ENCODE measurements at regions not wholly inside any gene's neighbourhood (a gene's known extent, or its start where the extent isn't known, plus 50 kb on each side); places are given as distances from the start of the nearest gene placed in this dataset.

DNA sequence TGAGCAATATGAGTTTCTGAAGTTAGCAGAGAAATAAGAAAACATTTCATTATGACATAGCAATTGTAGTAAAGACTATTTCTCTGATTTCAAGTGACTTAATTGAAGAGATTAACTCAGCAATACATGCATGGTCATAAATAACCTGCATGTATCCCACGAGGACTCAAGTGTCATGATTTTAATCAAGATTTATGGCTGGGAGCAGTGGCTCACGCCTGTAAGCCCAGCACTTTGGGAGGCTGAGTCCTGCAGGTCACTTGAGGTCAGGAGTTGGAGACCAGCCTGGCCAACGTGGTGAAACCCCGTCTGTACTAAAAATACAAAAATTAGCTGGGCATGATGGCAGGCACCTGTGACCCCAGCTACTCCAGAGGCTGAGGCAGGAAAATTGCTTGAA, 311.9 kb upstream of the PLD5 start:
- no peaks in the 10 kb centered on the region for H3K79me2 ChIP-seq (ENCODE audit: control insufficient read depth, insufficient read depth, low read length)
- H3K36me3 ChIP-seq (ENCODE audit: control insufficient read depth, insufficient read depth, low read length) = no peaks in the 10 kb centered on the region
- H2AFZ ChIP-seq (ENCODE audit: low read length) = no peak overlapping the region
- no peaks in the 10 kb centered on the region for H3K9me3 ChIP-seq (ENCODE audit: control insufficient read depth, insufficient read depth, low read depth, low read length)
- no peak overlapping the region for H3K27ac ChIP-seq (ENCODE audit: insufficient read depth, low read length)
- H3K4me1 ChIP-seq (ENCODE audit: control insufficient read depth, extremely low read depth, insufficient read depth, low read length) = no peaks in the 10 kb centered on the region
- TF ChIP-seq, protein P1, sequence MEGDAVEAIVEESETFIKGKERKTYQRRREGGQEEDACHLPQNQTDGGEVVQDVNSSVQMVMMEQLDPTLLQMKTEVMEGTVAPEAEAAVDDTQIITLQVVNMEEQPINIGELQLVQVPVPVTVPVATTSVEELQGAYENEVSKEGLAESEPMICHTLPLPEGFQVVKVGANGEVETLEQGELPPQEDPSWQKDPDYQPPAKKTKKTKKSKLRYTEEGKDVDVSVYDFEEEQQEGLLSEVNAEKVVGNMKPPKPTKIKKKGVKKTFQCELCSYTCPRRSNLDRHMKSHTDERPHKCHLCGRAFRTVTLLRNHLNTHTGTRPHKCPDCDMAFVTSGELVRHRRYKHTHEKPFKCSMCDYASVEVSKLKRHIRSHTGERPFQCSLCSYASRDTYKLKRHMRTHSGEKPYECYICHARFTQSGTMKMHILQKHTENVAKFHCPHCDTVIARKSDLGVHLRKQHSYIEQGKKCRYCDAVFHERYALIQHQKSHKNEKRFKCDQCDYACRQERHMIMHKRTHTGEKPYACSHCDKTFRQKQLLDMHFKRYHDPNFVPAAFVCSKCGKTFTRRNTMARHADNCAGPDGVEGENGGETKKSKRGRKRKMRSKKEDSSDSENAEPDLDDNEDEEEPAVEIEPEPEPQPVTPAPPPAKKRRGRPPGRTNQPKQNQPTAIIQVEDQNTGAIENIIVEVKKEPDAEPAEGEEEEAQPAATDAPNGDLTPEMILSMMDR (conservative IDR thresholded peaks at IDR 0.05 in 1 of 2, IDR thresholded peaks at IDR 0.05 in 1 of 2; ENCODE audit: low read depth in 1 of 2, low read length in 2 of 2) = no peak
- TF ChIP-seq EZH2 (IDR thresholded peaks at IDR 0.05; ENCODE audit: low read length, missing control alignments) = no peak
- no peak overlapping the region for H3K4me2 ChIP-seq (ENCODE audit: extremely low read depth, insufficient read depth, low read length)
- no peaks in the 10 kb centered on the region for H4K20me1 ChIP-seq (ENCODE audit: control insufficient read depth, extremely low read depth, insufficient read depth, low read length)
- no peak overlapping the region for H3K9ac ChIP-seq (ENCODE audit: insufficient read depth, low read length)
- no peak overlapping the region for H3K4me3 ChIP-seq (replicated peaks in 1 of 4; ENCODE audit: control extremely low read depth in 1 of 4, insufficient read depth in 1 of 4, low read depth in 3 of 4, low read length in 4 of 4)
- no peak for DNase-seq (ENCODE audit: low read depth in 2 of 2)
- H3K27me3 ChIP-seq (ENCODE audit: control insufficient read depth, insufficient read depth, low read length) = no peaks in the 10 kb centered on the region

DNA sequence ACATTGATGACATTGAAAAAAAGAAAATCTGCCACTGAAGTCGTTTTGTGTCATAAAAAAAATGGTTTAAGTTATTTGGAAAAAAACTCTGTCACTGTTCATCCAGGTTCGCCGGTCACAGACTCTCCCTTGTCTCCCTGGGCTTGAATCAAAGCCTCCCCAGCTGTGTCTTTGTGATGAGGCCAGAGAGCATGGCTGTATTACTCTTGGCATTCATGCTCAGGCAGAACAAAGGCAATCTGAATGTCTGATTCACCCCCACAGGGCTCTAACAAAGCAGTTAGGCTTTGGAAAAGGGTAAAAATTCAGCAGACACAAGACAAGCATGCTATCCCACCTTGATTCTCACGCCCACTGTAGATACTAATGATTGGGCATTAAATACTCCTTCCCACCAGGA, 304.3 kb upstream of the PLD5 start:
- H3K4me2 ChIP-seq (ENCODE audit: extremely low read depth, insufficient read depth, low read length) = no peak overlapping the region
- H3K27me3 ChIP-seq (ENCODE audit: control insufficient read depth, insufficient read depth, low read length) = no peaks in the 10 kb centered on the region
- peak in 1 of 2 donors; percentile 22 for DNase-seq (ENCODE audit: low read depth in 2 of 2)
- TF ChIP-seq, protein P1 (conservative IDR thresholded peaks at IDR 0.05 in 1 of 2, IDR thresholded peaks at IDR 0.05 in 1 of 2; ENCODE audit: low read depth in 1 of 2, low read length in 2 of 2) = no peak
- TF ChIP-seq EZH2 (IDR thresholded peaks at IDR 0.05; ENCODE audit: low read length, missing control alignments) = no peak
- H3K4me3 ChIP-seq (replicated peaks in 1 of 4; ENCODE audit: control extremely low read depth in 1 of 4, insufficient read depth in 1 of 4, low read depth in 3 of 4, low read length in 4 of 4) = no peak overlapping the region
- H3K27ac ChIP-seq (ENCODE audit: insufficient read depth, low read length) = no peak overlapping the region
- no peak overlapping the region for H3K9ac ChIP-seq (ENCODE audit: insufficient read depth, low read length)
- H3K4me1 ChIP-seq (ENCODE audit: control insufficient read depth, extremely low read depth, insufficient read depth, low read length) = no peaks in the 10 kb centered on the region
- no peak overlapping the region for H2AFZ ChIP-seq (ENCODE audit: low read length)
- no peaks in the 10 kb centered on the region for H4K20me1 ChIP-seq (ENCODE audit: control insufficient read depth, extremely low read depth, insufficient read depth, low read length)
- H3K79me2 ChIP-seq (ENCODE audit: control insufficient read depth, insufficient read depth, low read length) = no peaks in the 10 kb centered on the region
- no peaks in the 10 kb centered on the region for H3K9me3 ChIP-seq (ENCODE audit: control insufficient read depth, insufficient read depth, low read depth, low read length)
- H3K36me3 ChIP-seq (ENCODE audit: control insufficient read depth, insufficient read depth, low read length) = no peaks in the 10 kb centered on the region

DNA sequence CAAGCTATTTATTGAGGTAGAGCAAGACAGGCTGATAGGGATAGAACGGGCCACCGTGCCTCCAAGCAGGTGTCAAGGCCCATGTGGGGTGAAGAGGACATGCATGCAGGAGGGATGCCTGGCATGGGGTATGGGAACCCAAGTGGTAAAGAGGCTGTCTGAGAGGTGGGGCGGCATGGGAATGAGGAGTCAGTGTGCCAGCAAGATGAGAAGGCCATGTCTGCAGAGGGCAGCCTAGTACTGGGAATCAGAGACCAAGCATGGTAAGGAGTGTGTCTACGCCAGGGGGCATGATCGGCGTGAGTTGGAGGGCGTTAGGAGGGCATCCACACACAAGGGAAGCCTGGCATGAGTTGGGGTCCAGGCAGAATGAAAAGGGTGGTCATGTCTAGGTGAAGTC, 303.7 kb upstream of the PLD5 start:
- no peak for TF ChIP-seq EZH2 (IDR thresholded peaks at IDR 0.05; ENCODE audit: low read length, missing control alignments)
- TF ChIP-seq, protein P1 (conservative IDR thresholded peaks at IDR 0.05 in 1 of 2, IDR thresholded peaks at IDR 0.05 in 1 of 2; ENCODE audit: low read depth in 1 of 2, low read length in 2 of 2) = no peak
- H3K27ac ChIP-seq (ENCODE audit: insufficient read depth, low read length) = no peak overlapping the region
- no peak overlapping the region for H3K4me2 ChIP-seq (ENCODE audit: extremely low read depth, insufficient read depth, low read length)
- H3K9ac ChIP-seq (ENCODE audit: insufficient read depth, low read length) = no peak overlapping the region
- no peak overlapping the region for H3K4me3 ChIP-seq (replicated peaks in 1 of 4; ENCODE audit: control extremely low read depth in 1 of 4, insufficient read depth in 1 of 4, low read depth in 3 of 4, low read length in 4 of 4)
- no peaks in the 10 kb centered on the region for H3K27me3 ChIP-seq (ENCODE audit: control insufficient read depth, insufficient read depth, low read length)
- no peaks in the 10 kb centered on the region for H3K79me2 ChIP-seq (ENCODE audit: control insufficient read depth, insufficient read depth, low read length)
- DNase-seq (ENCODE audit: low read depth in 2 of 2) = no peak
- no peaks in the 10 kb centered on the region for H3K9me3 ChIP-seq (ENCODE audit: control insufficient read depth, insufficient read depth, low read depth, low read length)
- no peaks in the 10 kb centered on the region for H3K4me1 ChIP-seq (ENCODE audit: control insufficient read depth, extremely low read depth, insufficient read depth, low read length)
- H3K36me3 ChIP-seq (ENCODE audit: control insufficient read depth, insufficient read depth, low read length) = no peaks in the 10 kb centered on the region
- H4K20me1 ChIP-seq (ENCODE audit: control insufficient read depth, extremely low read depth, insufficient read depth, low read length) = no peaks in the 10 kb centered on the region
- no peak overlapping the region for H2AFZ ChIP-seq (ENCODE audit: low read length)
